Mucosa of rectum (tissue), 2 donors: ENCODE measurements at regions not wholly inside any gene's neighbourhood (a gene's known extent, or its start where the extent isn't known, plus 50 kb on each side); places are given as distances from the start of the nearest gene placed in this dataset.

Experiments
- H3K27ac ChIP-seq, 2 donors: one replicate each; pipeline ENCODE4 v1.7.0; 2013; ENCODE audit warnings: inconsistent platforms in 2 of 2, low read depth in 2 of 2, low read length in 2 of 2
- H3K27me3 ChIP-seq, 2 donors: one replicate each; pipeline ENCODE4 v1.7.0; 2013; ENCODE audit warnings: low read length in 2 of 2; ENCODE audit not compliant: control insufficient read depth in 2 of 2, insufficient read depth in 2 of 2
- H3K36me3 ChIP-seq, 2 donors: one replicate each; pipeline ENCODE4 v1.7.0; 2013; ENCODE audit warnings: low read length in 2 of 2; ENCODE audit not compliant: control insufficient read depth in 2 of 2, insufficient read depth in 2 of 2
- H3K4me1 ChIP-seq, 2 donors: one replicate each; pipeline ENCODE4 v1.7.0; 2013; ENCODE audit warnings: low read length in 2 of 2, mild to moderate bottlenecking in 1 of 2; ENCODE audit not compliant: control insufficient read depth in 2 of 2, insufficient read depth in 2 of 2
- H3K4me3 ChIP-seq, 2 donors: one replicate each; pipeline ENCODE4 v1.7.0; 2013; ENCODE audit warnings: low read length in 2 of 2
- H3K9ac ChIP-seq, 2 donors: one replicate each; pipeline ENCODE4 v1.7.0; 2013; ENCODE audit warnings: low read length in 2 of 2, low read depth in 1 of 2, mild to moderate bottlenecking in 1 of 2
- H3K9me3 ChIP-seq, 2 donors: one replicate each; pipeline ENCODE4 v1.7.0; 2013; ENCODE audit warnings: low read length in 2 of 2; ENCODE audit not compliant: control insufficient read depth in 2 of 2
- donor health status: healthy.
- donor health status: Normal muscosa, but diverticular disease.

- Histone ChIP-seq H3K27ac (no peak overlapping the region), H3K4me3 (no peak overlapping the region), H3K36me3 (no peaks in the 10 kb centered on the region), H3K27me3 (no peaks in the 10 kb centered on the region), H3K9me3 (no peaks in the 10 kb centered on the region), H3K9ac (no peak overlapping the region), H3K4me1 (no peaks in the 10 kb centered on the region)
These were observed 711.8 kb downstream of the KCNJ2 start for GRCh38 chr17:70881093-70881492.

- H3K4me3 ChIP-seq: no peak overlapping the region
- no peaks in the 10 kb centered on the region for H3K36me3 ChIP-seq
- no peaks in the 10 kb centered on the region for H3K4me1 ChIP-seq
- no peak overlapping the region for H3K9ac ChIP-seq
- no peak overlapping the region for H3K27ac ChIP-seq
- H3K27me3 ChIP-seq: no peaks in the 10 kb centered on the region
- no peaks in the 10 kb centered on the region for H3K9me3 ChIP-seq
These were observed 713.2 kb downstream of the KCNJ2 start for GRCh38 chr17:70882504-70882903.

- no peak overlapping the region for H3K4me3 ChIP-seq
These were observed 717.3 kb downstream of the KCNJ2 start for GRCh38 chr17:70886648-70887047.

GRCh38 chr17:70888324-70888723, 719.0 kb downstream of the KCNJ2 start:
- Histone ChIP-seq H3K27me3 (no peaks in the 10 kb centered on the region), H3K4me3 (no peak overlapping the region), H3K4me1 (no peaks in the 10 kb centered on the region), H3K9ac (no peak overlapping the region), H3K9me3 (no peaks in the 10 kb centered on the region), H3K27ac (no peak overlapping the region), H3K36me3 (no peaks in the 10 kb centered on the region)

More at GRCh38 chr17:70886648-70887047, 717.3 kb downstream of the KCNJ2 start:
- Histone ChIP-seq H3K27me3 (no peaks in the 10 kb centered on the region), H3K4me1 (no peaks in the 10 kb centered on the region), H3K9me3 (no peaks in the 10 kb centered on the region), H3K9ac (no peak overlapping the region), H3K27ac (no peak overlapping the region), H3K36me3 (no peaks in the 10 kb centered on the region)

GRCh38 chr17:70891306-70891705, 722.0 kb downstream of the KCNJ2 start:
- Histone ChIP-seq H3K27ac (no peak overlapping the region), H3K9ac (no peak overlapping the region), H3K9me3 (no peaks in the 10 kb centered on the region), H3K4me1 (no peaks in the 10 kb centered on the region), H3K36me3 (no peaks in the 10 kb centered on the region), H3K27me3 (no peaks in the 10 kb centered on the region), H3K4me3 (no peak overlapping the region)

- H3K36me3 ChIP-seq: no peaks in the 10 kb centered on the region
- no peaks in the 10 kb centered on the region for H3K4me1 ChIP-seq
- no peak overlapping the region for H3K4me3 ChIP-seq
- no peaks in the 10 kb centered on the region for H3K27me3 ChIP-seq
- H3K9me3 ChIP-seq: no peaks in the 10 kb centered on the region
- H3K9ac ChIP-seq: no peak overlapping the region
- H3K27ac ChIP-seq: no peak overlapping the region
These were observed 723.2 kb downstream of the KCNJ2 start for GRCh38 chr17:70892527-70892926.

- Histone ChIP-seq H3K27me3 (no peaks in the 10 kb centered on the region), H3K36me3 (no peaks in the 10 kb centered on the region), H3K4me1 (no peaks in the 10 kb centered on the region), H3K27ac (no peak overlapping the region), H3K4me3 (no peak overlapping the region), H3K9me3 (peaks cover 0 to 3% of the 10 kb centered on the region in 2 donors), H3K9ac (no peak overlapping the region)
These were observed 727.5 kb downstream of the KCNJ2 start for GRCh38 chr17:70896843-70897242.

- Histone ChIP-seq H3K27ac (no peak overlapping the region), H3K4me1 (no peaks in the 10 kb centered on the region), H3K27me3 (no peaks in the 10 kb centered on the region), H3K9me3 (peaks cover 0 to 3% of the 10 kb centered on the region in 2 donors), H3K36me3 (no peaks in the 10 kb centered on the region), H3K4me3 (no peak overlapping the region), H3K9ac (no peak overlapping the region)
These were observed 728.1 kb downstream of the KCNJ2 start for GRCh38 chr17:70897446-70897845.

- peaks cover 0 to 3% of the 10 kb centered on the region in 2 donors for H3K9me3 ChIP-seq
- no peaks in the 10 kb centered on the region for H3K27me3 ChIP-seq
- H3K4me3 ChIP-seq: no peak overlapping the region
- H3K4me1 ChIP-seq: no peaks in the 10 kb centered on the region
- H3K27ac ChIP-seq: no peak overlapping the region
- H3K9ac ChIP-seq: no peak overlapping the region
- no peaks in the 10 kb centered on the region for H3K36me3 ChIP-seq
These were observed 732.5 kb downstream of the KCNJ2 start for GRCh38 chr17:70901870-70902269.

GRCh38 chr17:70905796-70906195, 736.5 kb downstream of the KCNJ2 start:
- no peaks in the 10 kb centered on the region for H3K36me3 ChIP-seq
- no peaks in the 10 kb centered on the region for H3K27me3 ChIP-seq
- no peak overlapping the region for H3K9ac ChIP-seq
- no peak overlapping the region for H3K4me3 ChIP-seq
- no peaks in the 10 kb centered on the region for H3K4me1 ChIP-seq
- peaks cover 0 to 3% of the 10 kb centered on the region in 2 donors for H3K9me3 ChIP-seq
- no peak overlapping the region for H3K27ac ChIP-seq

GRCh38 chr17:70906808-70907207, 737.5 kb downstream of the KCNJ2 start:
- Histone ChIP-seq H3K36me3 (no peaks in the 10 kb centered on the region), H3K4me3 (no peak overlapping the region), H3K4me1 (no peaks in the 10 kb centered on the region), H3K27ac (no peak overlapping the region), H3K9ac (no peak overlapping the region), H3K9me3 (peaks cover 0 to under 1% of the 10 kb centered on the region in 2 donors), H3K27me3 (no peaks in the 10 kb centered on the region)
